ENCODE measurements at regions not wholly inside any gene's neighbourhood (a gene's known extent, or its start where the extent isn't known, plus 50 kb on each side); places are given as distances from the start of the nearest gene placed in this dataset.

GRCh38 chr9:13529321-13530104 lies 250.0 kb upstream of the MPDZ start:
- TF ChIP-seq, protein P1, sequence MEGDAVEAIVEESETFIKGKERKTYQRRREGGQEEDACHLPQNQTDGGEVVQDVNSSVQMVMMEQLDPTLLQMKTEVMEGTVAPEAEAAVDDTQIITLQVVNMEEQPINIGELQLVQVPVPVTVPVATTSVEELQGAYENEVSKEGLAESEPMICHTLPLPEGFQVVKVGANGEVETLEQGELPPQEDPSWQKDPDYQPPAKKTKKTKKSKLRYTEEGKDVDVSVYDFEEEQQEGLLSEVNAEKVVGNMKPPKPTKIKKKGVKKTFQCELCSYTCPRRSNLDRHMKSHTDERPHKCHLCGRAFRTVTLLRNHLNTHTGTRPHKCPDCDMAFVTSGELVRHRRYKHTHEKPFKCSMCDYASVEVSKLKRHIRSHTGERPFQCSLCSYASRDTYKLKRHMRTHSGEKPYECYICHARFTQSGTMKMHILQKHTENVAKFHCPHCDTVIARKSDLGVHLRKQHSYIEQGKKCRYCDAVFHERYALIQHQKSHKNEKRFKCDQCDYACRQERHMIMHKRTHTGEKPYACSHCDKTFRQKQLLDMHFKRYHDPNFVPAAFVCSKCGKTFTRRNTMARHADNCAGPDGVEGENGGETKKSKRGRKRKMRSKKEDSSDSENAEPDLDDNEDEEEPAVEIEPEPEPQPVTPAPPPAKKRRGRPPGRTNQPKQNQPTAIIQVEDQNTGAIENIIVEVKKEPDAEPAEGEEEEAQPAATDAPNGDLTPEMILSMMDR (optimal IDR thresholded peaks at IDR 0.05 in 1 of 3, IDR thresholded peaks at IDR 0.05 in 1 of 3, conservative IDR thresholded peaks at IDR 0.05 in 1 of 3; ENCODE audit: extremely low read depth in 1 of 3, insufficient read depth in 2 of 3, low read length in 3 of 3) = no peak
- no peak for TF ChIP-seq EZH2 (IDR thresholded peaks at IDR 0.05; ENCODE audit: low read length)

Data from keratinocyte (primary cell).